NCI-H526 (cell line): ENCODE measurements at regions not wholly inside any gene's neighbourhood (a gene's known extent, or its start where the extent isn't known, plus 50 kb on each side); places are given as distances from the start of the nearest gene placed in this dataset.
A peak's percentile ranks its signal among the peaks of the same experiment; 100 is the strongest.

Experiments
- DNase-seq, 2 experiments: peaks; one replicate each; lab custom pipeline; 2025; lab: John Stamatoyannopoulos, UW

DNA sequence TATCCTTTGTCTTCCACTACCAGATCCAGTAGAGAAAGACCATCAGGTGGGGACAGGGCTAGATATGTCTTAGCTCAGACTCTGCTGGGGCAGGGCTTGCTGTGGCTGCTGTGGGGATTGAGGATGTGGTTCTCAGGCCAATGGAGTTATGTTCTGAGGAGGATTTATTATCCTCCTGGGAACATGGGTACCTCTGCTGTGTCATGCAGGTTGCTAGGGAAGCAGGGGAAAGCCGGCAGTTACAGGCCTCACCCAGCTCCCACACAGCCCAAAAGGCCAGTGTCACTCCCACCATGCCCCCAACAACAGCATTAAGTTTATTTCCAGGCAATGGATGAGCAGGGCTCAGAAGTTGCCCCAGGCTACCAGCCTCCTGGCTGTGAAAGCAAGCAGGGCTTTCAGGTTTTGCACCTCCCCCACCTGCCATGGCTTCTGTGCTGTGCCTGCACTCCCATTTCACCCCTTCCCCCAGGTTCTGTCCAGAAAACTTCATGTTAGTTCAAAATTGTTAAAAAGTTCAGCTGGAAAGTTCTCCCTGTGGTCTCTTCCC lies 879.9 kb downstream of the ARAP2 start:
- DNase-seq = peak; percentile 7 to 14

DNA sequence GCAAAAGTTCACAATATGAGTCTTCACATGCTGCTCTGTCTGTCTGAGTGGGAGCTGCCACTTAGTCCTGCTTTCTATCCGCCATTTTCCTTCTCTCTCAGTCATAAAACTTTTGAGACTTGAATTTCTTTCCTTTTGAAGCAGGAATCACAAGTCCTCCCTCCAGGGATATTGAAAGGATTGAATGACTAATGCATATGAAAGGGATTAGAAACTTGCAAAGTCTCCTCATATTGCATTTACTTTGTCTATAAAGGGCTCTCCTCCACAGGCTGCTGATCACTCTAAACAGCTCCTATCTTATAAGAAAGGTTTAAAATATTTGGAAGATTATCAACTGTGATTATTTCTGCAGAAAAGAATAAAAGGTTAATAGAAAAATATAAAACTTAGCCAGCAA lies 879.1 kb downstream of the ARAP2 start:
- DNase-seq = no peak

DNA sequence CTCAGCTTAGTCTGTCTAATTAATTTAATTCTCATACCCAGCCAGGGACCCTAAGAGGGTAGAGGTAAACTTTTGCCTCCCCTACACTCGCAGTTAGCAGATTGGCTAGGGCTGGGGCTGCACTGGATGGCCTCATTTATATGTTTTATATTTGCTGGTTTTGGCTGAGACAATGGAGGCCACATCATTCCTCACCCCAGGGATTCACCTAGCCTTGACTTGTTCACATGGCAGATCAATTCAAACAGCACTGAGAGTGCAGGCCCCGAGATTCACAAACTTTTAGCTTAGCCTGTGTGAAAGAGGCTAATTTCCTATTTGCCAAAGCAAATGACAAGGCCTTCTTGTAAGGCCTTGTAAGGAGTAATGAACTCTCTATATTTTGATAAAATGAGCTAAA lies 844.4 kb downstream of the ARAP2 start:
- no peak for DNase-seq

DNA sequence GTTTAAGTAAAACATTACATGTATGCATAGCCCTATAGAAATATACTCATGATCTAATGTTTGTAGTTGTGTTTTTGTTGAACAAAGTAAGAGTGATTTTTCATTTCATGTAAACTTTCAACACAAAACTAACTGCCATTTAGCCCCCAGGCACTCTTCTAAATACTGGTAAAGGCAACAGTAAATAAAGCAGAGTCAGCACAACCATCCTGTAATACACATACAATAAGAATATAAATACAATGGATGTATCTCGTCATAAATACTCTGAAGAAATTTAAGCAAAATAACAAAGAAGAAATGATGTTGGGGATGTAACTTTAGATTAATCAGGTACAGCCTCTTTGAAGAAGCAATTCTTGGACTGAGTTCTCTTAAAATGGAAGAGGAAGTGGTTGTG lies 821.2 kb downstream of the ARAP2 start:
- DNase-seq = no peak

DNA sequence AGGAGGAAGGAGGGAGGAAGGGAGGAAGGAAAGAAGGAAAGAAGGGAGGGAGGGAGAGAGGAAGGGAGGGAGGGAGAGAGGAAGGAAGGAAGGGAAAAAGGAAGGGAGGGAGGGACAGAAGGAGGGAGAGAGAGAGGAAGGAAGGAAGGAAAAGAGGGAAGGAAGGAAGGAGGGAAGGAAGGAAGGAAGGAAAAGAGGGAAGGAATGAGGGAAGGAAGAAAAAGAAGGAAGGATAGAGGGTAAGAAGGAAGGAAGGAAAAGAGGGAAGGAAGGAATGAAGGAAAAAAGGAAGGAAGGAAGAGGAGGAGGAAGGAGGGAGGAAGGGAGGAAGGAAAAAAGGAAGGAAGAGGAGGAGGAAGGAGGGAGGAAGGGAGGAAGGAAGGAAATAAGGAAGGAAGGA lies 796.8 kb downstream of the ARAP2 start:
- no peak for DNase-seq

DNA sequence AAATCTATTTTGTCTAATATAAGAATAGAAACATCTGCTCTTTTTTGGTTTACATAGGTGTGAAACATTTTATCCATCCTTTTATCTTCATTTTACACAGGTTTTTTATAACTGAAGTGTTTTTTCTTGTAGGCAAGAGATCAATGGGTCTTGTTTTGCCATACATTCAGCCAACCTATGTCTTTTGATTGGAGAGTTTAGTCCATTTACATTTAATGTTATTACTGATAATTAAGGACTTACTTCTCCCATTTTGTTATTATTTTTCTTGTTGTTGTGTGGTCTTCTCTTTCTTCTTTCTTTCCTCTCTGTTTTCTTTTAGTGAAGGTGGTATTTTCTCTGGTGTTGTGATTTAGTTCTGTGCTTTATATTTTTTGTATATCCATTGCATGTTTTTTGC lies 785.3 kb downstream of the ARAP2 start:
- DNase-seq = no peak

DNA sequence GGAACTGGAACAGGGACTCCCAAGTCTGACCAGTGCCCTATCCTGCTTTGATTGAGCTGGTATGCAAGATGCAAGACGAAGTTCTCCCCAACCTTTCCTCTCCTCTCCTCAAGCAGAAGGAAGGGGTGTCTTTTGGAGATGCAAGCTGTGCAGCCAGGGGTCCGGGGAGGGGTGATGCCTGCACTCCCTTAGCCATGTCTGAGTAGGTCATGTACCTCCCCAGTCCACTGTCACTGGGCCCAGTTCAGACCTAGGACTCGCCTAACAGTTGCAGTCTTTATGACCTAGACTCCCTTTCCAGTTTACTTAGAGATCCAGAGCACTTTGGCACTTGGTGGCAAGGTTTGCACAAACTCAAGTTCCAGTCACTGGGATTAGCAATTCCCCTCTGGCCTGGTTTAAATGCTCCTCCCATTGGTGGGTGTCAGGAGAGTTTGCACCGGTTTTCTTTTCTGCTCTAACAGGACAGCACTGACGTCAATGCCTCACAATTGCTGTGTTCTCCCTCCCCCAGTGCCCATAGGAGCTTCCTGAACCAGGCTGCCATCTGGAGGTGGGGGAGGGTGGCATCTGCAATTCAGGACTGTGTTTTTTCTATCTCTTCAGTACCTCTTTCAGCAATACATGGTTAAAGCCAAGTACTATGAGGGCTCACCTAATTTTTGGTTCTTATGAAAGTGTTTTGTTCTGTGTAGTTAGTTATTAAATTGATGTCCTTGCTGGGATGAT lies 782.2 kb downstream of the ARAP2 start:
- no peak for DNase-seq

DNA sequence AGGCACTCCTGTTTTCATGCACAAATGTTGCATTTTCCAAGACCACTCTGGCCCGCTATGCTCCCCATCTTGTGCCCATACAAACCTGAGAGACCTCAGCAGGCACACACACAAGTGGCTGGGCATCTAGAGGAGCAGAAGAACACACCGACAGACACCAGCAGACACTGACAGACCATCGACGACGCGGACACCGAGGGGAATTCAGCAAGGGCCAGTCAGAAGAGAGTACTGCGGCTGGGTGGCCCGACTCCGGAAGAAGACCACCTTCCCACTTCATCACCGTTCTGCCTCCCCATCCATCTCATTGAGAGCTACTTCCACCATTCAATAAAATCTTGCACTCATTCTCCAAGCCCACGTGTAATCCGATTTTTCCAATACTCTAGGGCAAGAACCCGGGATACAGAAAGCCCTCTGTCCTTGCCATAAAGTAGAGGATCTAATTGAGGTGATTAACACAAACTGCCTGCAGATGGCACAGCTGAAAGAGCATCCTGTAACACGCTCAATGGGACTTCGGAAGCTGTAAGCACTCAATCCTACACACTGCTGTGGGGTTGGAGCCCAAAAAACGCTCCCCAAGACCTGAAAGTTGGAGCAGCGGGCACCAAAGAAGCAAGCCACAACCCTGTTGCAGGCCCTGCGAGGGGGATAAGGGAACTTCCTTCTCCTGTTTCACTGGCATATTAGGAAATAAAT lies 780.9 kb downstream of the ARAP2 start:
- DNase-seq = peak in 1 of 2 experiments; percentile 2

DNA sequence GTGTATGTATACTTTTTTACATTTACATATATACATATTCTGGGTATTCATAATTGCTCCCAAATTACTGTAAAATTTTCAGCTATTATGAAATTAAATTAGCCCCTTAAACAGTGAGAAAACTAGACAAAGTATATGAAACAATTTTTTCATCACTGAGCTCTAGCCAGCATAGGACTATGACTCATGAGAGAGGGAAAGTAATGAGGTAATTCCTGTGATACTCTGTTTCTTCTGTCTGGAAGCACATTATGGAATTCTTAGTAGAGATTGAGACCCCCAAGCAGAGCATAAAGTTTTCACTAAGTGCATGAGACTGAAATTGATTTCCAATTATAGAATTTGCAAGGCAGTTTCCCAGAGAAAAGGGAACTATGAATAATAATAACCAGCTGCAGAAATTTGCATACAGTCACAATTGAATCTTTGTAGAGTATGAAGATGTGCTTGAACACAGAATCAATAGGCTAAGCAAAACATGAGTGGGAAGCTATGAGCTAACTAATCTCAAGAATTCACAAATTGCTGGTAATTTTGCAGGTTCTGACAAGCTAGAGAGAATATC lies 779.3 kb downstream of the ARAP2 start:
- peak; percentile 13 to 37 for DNase-seq

DNA sequence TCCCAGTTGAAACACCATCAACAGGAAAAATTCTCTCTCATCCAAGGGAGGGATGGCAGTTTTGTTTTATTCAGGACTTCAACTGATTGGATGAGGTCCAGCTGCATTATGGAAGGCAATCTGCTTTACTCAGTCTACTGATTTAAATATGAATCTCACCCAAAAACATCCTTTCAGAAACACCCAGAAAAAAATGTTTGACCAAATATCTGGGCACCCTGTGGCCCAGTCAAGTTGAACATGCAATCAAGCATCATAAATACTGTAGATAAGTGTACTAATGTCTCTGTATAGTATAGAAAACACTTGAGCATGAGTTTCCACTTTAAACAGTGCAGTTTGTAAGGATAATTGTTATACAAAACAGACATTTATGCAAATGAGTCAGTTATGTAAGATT lies 753.2 kb downstream of the ARAP2 start:
- DNase-seq = no peak

DNA sequence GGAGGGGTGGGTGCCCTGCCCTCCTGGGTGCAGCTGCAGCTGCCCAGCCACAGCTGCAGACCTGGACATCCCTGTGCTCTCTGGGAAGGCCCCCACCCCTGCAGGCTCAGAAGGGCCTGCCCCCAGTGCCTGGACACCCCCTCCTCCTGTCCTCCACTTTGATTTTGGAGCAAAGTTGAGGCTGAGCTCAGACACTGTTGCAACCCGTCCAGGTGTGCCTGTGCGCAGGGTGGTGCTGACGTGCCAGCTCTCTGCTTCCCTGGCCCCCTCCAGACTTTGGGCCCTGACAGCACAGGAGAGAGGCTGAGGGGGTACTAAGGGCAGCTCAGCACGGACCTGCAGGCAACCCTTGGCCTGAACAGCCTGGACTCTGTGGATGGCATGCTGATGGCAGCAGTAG lies 750.3 kb downstream of the ARAP2 start:
- DNase-seq = no peak

DNA sequence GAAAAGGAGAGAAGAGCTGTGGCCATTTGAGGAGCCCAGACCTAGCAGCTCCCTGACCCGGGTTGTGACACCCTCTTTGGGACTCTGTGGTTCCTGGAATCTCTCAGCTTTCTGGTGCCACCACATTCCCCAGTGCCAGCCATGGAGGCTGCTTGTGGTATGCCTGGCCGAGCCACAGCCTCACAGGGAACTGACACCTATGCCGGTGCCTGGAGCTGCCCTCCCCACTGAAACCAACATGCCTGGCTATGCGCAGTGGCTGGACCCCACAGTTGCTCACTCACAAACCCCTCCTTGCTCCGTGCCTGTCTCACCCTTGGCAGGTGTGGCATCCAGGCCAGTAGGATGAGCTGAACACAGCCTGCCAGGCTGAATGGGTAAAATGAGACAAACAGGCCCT lies 749.4 kb downstream of the ARAP2 start:
- DNase-seq = no peak

DNA sequence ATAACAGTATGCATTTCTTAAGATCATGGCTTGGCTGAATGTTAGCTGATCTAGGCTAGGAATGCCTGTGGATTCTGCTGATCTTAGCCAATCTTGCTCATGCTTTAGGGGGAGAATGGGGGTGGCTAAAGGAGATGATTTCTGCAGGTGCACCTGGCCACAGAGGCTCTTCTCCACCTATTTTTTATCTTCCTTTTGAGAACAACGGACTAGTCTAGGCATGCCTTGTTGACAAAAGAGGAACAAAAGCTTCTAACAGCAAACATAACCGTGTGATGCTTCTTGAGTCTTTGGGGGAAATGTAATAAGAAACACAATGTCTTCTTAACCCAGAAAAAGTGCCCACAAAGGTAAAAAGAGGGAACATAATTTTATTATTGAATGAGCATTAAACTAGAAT lies 743.5 kb downstream of the ARAP2 start:
- no peak for DNase-seq

DNA sequence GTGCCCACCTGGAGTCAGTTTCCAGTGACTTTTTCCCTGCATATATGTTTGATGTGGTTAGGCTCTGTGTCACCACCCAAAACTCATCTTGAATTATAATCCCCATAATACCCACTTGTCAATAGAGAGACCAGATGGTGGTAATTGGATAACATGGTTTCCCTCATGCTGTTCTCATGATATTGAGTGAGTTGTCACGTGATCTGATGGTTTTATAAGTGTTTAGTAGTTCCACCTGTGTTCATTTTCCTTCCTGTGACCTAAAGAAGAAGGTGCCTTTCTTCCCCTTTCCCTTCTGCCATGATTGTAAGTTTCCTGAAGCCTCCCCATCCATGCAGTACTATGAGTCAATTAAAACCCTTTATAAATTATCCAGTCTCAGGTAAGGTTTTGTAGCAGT lies 740.9 kb downstream of the ARAP2 start:
- no peak for DNase-seq

DNA sequence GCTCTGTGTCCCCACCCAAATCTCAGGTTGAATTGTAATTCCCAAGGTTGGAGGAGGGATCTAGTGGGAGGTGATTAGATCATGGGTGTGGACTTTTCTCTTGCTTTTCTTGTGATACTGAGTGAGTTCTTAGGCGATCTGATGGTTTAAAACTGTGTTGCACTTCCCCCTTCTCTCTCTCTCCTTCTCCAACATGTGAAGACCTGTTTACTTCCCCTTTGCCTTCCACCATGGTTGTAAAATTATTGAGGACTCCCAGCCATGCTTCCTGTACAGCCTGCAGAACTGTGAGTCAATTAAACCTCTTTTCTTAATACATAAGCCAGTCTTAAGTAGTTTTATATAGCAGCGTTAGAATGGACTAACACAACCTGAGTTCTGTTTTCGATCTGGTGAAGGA lies 738.2 kb downstream of the ARAP2 start:
- no peak for DNase-seq

DNA sequence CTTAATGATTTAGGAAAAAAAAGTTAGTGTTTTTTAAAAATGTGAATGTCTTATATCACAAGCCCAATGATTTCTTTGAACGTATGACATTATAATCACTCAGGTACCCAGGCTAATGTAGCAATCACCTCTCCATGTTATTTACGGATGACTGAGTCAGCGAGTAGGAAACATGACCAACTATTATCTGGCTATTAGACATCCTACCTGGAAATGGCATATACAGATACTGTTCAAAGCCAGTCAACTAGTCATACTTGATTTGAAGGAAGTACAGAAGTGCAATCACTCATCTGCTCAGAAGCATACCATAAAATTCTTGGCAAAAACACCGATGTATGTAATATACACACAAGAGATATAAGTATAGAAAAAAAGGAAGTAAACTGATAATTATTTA lies 732.5 kb downstream of the ARAP2 start:
- DNase-seq = no peak

DNA sequence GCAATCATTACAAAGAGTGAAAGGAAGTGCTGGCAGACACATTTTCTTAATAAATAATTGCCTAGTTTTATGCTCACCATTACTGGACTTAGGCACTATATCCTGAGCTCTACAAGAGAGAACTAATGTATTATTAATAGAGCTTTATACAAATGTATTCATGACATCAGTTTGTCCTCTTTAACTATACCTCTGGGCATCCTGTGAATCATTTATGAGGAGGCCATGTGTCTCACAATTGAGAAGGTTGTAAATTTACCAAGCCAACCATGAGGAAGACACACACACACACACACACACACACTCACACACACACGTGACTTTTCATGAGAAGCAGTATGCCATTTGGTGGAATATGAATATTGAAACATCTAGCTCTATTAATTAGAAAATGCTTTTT lies 728.2 kb downstream of the ARAP2 start:
- no peak for DNase-seq

DNA sequence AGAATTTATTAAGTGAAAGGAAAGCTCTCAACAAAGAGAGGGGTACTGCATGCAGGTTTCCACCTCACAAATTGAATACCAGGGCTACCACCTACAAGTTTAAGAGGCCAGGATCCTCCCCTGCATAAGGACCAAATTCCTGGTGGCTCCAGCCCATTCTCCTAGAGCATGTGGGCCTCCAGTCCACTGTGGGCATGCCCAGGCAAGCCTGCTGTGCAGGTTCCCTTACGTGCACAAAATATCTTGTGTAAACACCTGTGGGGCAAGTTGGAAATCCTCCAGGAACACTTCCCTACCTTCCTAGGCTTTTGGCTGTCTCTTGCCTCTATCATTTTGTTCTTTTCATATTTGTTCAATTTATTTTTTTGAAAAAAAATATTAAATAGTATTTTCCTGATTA lies 724.3 kb downstream of the ARAP2 start:
- DNase-seq = peak in 1 of 2 experiments; percentile 10

DNA sequence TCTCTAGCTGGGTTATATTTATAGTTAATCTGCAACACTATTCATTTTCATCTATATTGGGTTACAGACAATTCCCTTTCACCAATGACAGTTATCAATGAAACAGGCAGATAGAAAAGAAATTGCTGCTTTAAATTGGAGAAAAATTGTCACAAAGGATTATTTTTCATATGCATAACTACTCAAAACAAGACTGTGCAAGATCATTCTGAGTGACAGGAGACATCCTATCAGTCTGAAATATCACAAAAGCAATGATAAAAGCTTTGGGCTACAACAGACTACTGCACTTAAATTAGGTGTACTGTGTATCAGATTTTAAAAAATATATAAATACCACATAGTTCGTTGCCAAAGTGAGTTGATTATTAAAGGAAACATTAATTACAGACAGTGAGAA lies 722.6 kb downstream of the ARAP2 start:
- DNase-seq = no peak

DNA sequence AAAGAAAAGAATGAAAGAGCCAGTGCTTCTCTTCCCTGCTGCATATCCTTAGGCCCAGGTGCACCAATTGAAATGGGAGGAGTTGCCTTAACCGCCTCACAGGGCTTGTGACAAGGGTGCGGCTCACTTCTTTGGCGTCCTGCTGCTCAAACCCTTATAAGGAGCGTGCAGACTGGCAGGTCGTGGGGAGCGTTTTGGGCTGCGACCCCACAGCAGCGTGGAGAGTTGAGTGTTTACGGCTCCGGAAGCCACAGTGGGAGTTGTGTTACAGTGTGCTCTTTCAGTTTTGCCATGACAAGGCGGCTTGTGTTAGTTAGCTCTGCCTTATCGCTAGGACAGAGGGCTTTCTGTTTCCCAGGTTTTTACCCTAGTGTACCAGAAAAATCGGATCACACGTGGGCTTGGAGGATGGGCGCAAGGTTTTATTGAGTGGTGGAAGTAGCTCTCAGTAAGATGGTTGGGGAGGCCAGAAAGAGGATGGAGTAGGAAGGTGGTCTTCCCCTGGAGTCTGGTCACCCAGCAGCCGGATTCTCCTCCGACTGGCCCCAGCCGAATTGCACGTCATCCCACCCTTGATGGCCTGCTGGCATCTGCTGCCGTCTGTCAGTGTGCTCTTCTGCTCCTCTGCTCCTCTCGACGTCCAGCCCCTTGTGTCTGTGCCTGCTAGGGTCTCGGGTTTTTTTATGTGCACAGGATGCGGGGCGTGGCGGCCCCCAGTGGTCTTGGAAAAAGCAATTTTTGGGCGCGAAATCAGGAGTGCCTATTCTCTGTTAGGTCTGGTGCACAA lies 718.9 kb downstream of the ARAP2 start:
- DNase-seq = peak in 1 of 2 experiments; percentile 8

DNA sequence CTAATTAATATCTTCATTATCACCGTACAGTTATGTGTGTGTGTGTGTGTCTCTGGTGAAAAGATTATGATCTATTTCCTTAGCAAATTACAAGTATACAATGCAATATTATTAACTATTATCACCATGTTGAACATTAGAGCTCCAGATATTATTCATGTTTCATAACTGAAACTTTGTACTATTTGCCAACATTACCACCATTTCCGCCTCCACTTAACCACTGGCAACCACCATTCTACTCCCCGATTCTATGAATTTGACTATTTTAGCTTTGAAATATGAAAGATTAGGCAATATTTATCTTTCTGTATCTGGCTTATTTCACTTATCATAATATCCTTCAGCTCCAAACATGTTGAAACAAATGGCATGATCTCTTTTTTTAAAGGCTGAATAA lies 717.9 kb downstream of the ARAP2 start:
- DNase-seq = no peak

DNA sequence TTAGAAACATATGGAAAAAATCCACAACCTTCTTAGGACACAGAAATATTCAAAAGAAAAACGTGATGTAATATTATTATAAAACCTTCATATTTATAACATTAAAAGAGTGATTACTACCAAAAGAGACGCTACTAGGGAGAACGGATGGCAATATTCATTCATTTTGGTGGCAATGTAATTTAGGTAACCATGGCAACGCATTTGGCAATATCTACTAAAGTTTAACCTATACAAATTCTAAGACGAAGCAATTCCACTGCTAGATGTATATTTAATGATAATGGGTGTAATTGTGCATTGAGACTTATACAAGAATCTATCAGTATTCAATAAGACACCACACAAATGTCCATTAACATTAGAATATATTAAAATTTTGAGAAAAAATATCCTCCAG lies 709.4 kb downstream of the ARAP2 start:
- no peak for DNase-seq
